ENCODE measurements at regions not wholly inside any gene's neighbourhood (a gene's known extent, or its start where the extent isn't known, plus 50 kb on each side); places are given as distances from the start of the nearest gene placed in this dataset.
A peak's percentile ranks its signal among the peaks of the same experiment; 100 is the strongest.
"Not testable (repeated sequence)": the region's sequence is repeated elsewhere in the genome, so short reads cannot be mapped to it uniquely, and the experiment has no call there.

GRCh38 chr16:13727943-13728342, 192.0 kb upstream of the ERCC4 start:
- H3K4me2 ChIP-seq (ENCODE audit: low read depth, low read length, poor library complexity, severe bottlenecking) = no peak overlapping the region
- H3K9me3 ChIP-seq (ENCODE audit: low read length) = no peaks in the 10 kb centered on the region
- H3K4me1 ChIP-seq (ENCODE audit: low read length) = no peaks in the 10 kb centered on the region
- no peak overlapping the region for H3K9ac ChIP-seq (ENCODE audit: low read length)
- no peak overlapping the region for H2AFZ ChIP-seq (ENCODE audit: low read length)
- no peak overlapping the region for H3K27ac ChIP-seq (ENCODE audit: low read length)
- no peaks in the 10 kb centered on the region for H3K79me2 ChIP-seq (ENCODE audit: low read length)
- H4K20me1 ChIP-seq (ENCODE audit: insufficient read depth, low read depth, low read length) = no peaks in the 10 kb centered on the region
- no peak for DNase-seq
- H3K27me3 ChIP-seq (ENCODE audit: low read length) = no peaks in the 10 kb centered on the region
- no peaks in the 10 kb centered on the region for H3K9me2 ChIP-seq (replicated peaks; ENCODE audit: insufficient read depth, low read length)
- H3K4me3 ChIP-seq (ENCODE audit: low read length) = no peak overlapping the region
- no peaks in the 10 kb centered on the region for H3K36me3 ChIP-seq (ENCODE audit: insufficient read depth, low read length)

GRCh38 chr16:13733561-13733960, 186.4 kb upstream of the ERCC4 start:
- Histone ChIP-seq H2AFZ (ENCODE audit: low read length) (no peak overlapping the region), H3K4me1 (ENCODE audit: low read length) (no peaks in the 10 kb centered on the region), H3K4me3 (ENCODE audit: low read length) (no peak overlapping the region), H3K9me2 (replicated peaks; ENCODE audit: insufficient read depth, low read length) (no peaks in the 10 kb centered on the region), H3K9ac (ENCODE audit: low read length) (no peak overlapping the region), H4K20me1 (ENCODE audit: insufficient read depth, low read depth, low read length) (no peaks in the 10 kb centered on the region), H3K4me2 (ENCODE audit: low read depth, low read length, poor library complexity, severe bottlenecking) (no peak overlapping the region), H3K27me3 (ENCODE audit: low read length) (no peaks in the 10 kb centered on the region), H3K27ac (ENCODE audit: low read length) (no peak overlapping the region), H3K9me3 (ENCODE audit: low read length) (no peaks in the 10 kb centered on the region), H3K36me3 (ENCODE audit: insufficient read depth, low read length) (no peaks in the 10 kb centered on the region), H3K79me2 (ENCODE audit: low read length) (no peaks in the 10 kb centered on the region)
- DNase-seq = peak; percentile 14

GRCh38 chr16:13739621-13740373, 180.2 kb upstream of the ERCC4 start:
- not testable (repeated sequence) for H3K27me3 ChIP-seq (ENCODE audit: low read length); H2AFZ ChIP-seq (ENCODE audit: low read length)

GRCh38 chr16:13742928-13743327, 177.0 kb upstream of the ERCC4 start:
- Histone ChIP-seq H3K9me3 (ENCODE audit: low read length) (peaks cover 5% of the 10 kb centered on the region), H3K4me3 (ENCODE audit: low read length) (no peak overlapping the region), H3K9me2 (replicated peaks; ENCODE audit: insufficient read depth, low read length) (no peaks in the 10 kb centered on the region), H3K4me1 (ENCODE audit: low read length) (no peaks in the 10 kb centered on the region), H3K4me2 (ENCODE audit: low read depth, low read length, poor library complexity, severe bottlenecking) (no peak overlapping the region), H4K20me1 (ENCODE audit: insufficient read depth, low read depth, low read length) (no peaks in the 10 kb centered on the region), H3K27me3 (ENCODE audit: low read length) (no peaks in the 10 kb centered on the region), H3K27ac (ENCODE audit: low read length) (no peak overlapping the region), H3K9ac (ENCODE audit: low read length) (no peak overlapping the region), H3K36me3 (ENCODE audit: insufficient read depth, low read length) (no peaks in the 10 kb centered on the region), H3K79me2 (ENCODE audit: low read length) (no peaks in the 10 kb centered on the region), H2AFZ (ENCODE audit: low read length) (no peak overlapping the region)
- DNase-seq = no peak

More at GRCh38 chr16:13739621-13740373, 180.2 kb upstream of the ERCC4 start:
- peak; percentile 20 for DNase-seq
- not testable (repeated sequence) for H3K9me3 ChIP-seq (ENCODE audit: low read length); H3K36me3 ChIP-seq (ENCODE audit: insufficient read depth, low read length); H4K20me1 ChIP-seq (ENCODE audit: insufficient read depth, low read depth, low read length); H3K79me2 ChIP-seq (ENCODE audit: low read length); H3K4me2 ChIP-seq (ENCODE audit: low read depth, low read length, poor library complexity, severe bottlenecking); H3K9ac ChIP-seq (ENCODE audit: low read length); H3K27ac ChIP-seq (ENCODE audit: low read length); H3K9me2 ChIP-seq (replicated peaks; ENCODE audit: insufficient read depth, low read length); H3K4me3 ChIP-seq (ENCODE audit: low read length); H3K4me1 ChIP-seq (ENCODE audit: low read length)

- H3K36me3 ChIP-seq (ENCODE audit: insufficient read depth, low read length) = no peaks in the 10 kb centered on the region
- no peak overlapping the region for H3K4me3 ChIP-seq (ENCODE audit: low read length)
- H3K4me1 ChIP-seq (ENCODE audit: low read length) = no peaks in the 10 kb centered on the region
- DNase-seq = no peak
- no peak overlapping the region for H3K27ac ChIP-seq (ENCODE audit: low read length)
- H3K9me3 ChIP-seq (ENCODE audit: low read length) = peaks cover 5% of the 10 kb centered on the region
- H3K9me2 ChIP-seq (replicated peaks; ENCODE audit: insufficient read depth, low read length) = no peaks in the 10 kb centered on the region
- H2AFZ ChIP-seq (ENCODE audit: low read length) = no peak overlapping the region
- H3K9ac ChIP-seq (ENCODE audit: low read length) = no peak overlapping the region
- no peaks in the 10 kb centered on the region for H4K20me1 ChIP-seq (ENCODE audit: insufficient read depth, low read depth, low read length)
- no peak overlapping the region for H3K4me2 ChIP-seq (ENCODE audit: low read depth, low read length, poor library complexity, severe bottlenecking)
- no peaks in the 10 kb centered on the region for H3K79me2 ChIP-seq (ENCODE audit: low read length)
- no peaks in the 10 kb centered on the region for H3K27me3 ChIP-seq (ENCODE audit: low read length)
Observed at GRCh38 chr16:13743571-13743970, 176.4 kb upstream of the ERCC4 start.

GRCh38 chr16:13756411-13757140, 163.4 kb upstream of the ERCC4 start:
- Histone ChIP-seq H3K9me2 (replicated peaks; ENCODE audit: insufficient read depth, low read length) (no peaks in the 10 kb centered on the region), H3K4me3 (ENCODE audit: low read length) (no peak overlapping the region), H3K9me3 (ENCODE audit: low read length) (no peaks in the 10 kb centered on the region), H3K27me3 (ENCODE audit: low read length) (no peaks in the 10 kb centered on the region), H3K9ac (ENCODE audit: low read length) (no peak overlapping the region), H3K27ac (ENCODE audit: low read length) (no peak overlapping the region), H2AFZ (ENCODE audit: low read length) (no peak overlapping the region), H3K79me2 (ENCODE audit: low read length) (no peaks in the 10 kb centered on the region), H3K36me3 (ENCODE audit: insufficient read depth, low read length) (no peaks in the 10 kb centered on the region), H3K4me2 (ENCODE audit: low read depth, low read length, poor library complexity, severe bottlenecking) (no peak overlapping the region), H4K20me1 (ENCODE audit: insufficient read depth, low read depth, low read length) (no peaks in the 10 kb centered on the region), H3K4me1 (ENCODE audit: low read length) (no peaks in the 10 kb centered on the region)
- peak; percentile 1 for DNase-seq

- no peaks in the 10 kb centered on the region for H3K9me2 ChIP-seq (replicated peaks; ENCODE audit: insufficient read depth, low read length)
- H3K27me3 ChIP-seq (ENCODE audit: low read length) = no peaks in the 10 kb centered on the region
- H2AFZ ChIP-seq (ENCODE audit: low read length) = no peak overlapping the region
- no peak overlapping the region for H3K4me2 ChIP-seq (ENCODE audit: low read depth, low read length, poor library complexity, severe bottlenecking)
- no peak overlapping the region for H3K27ac ChIP-seq (ENCODE audit: low read length)
- H3K9ac ChIP-seq (ENCODE audit: low read length) = no peak overlapping the region
- H4K20me1 ChIP-seq (ENCODE audit: insufficient read depth, low read depth, low read length) = no peaks in the 10 kb centered on the region
- H3K9me3 ChIP-seq (ENCODE audit: low read length) = no peaks in the 10 kb centered on the region
- H3K4me3 ChIP-seq (ENCODE audit: low read length) = no peak overlapping the region
- H3K79me2 ChIP-seq (ENCODE audit: low read length) = no peaks in the 10 kb centered on the region
- peaks cover 5% of the 10 kb centered on the region for H3K4me1 ChIP-seq (ENCODE audit: low read length)
- H3K36me3 ChIP-seq (ENCODE audit: insufficient read depth, low read length) = no peaks in the 10 kb centered on the region
- no peak for DNase-seq
Observed at GRCh38 chr16:13766334-13766733, 153.6 kb upstream of the ERCC4 start.

DNA sequence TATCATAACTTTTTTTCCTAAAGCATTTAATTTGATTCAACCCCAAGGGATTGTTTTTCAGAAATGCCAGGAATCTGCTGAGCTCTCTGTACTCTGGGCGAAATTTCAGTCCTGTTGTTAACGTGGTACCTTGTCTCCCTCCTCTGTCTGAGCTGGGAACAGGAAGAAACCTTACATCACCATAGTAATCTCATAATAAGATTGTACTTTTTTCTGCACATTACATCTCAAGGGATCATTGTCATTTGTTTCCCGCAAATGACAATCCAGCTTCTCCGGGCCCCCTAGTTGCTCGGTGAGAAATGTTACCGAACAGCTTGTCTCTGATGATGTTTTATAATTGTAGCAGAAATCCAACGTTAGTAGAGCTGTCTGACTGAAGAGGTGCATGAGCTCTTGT, 152.7 kb upstream of the ERCC4 start:
- H2AFZ ChIP-seq (ENCODE audit: low read length) = no peak overlapping the region
- H3K4me1 ChIP-seq (ENCODE audit: low read length) = peaks cover 5% of the 10 kb centered on the region
- no peak overlapping the region for H3K4me3 ChIP-seq (ENCODE audit: low read length)
- no peak overlapping the region for H3K9ac ChIP-seq (ENCODE audit: low read length)
- H3K36me3 ChIP-seq (ENCODE audit: insufficient read depth, low read length) = no peaks in the 10 kb centered on the region
- H3K79me2 ChIP-seq (ENCODE audit: low read length) = no peaks in the 10 kb centered on the region
- no peaks in the 10 kb centered on the region for H3K9me2 ChIP-seq (replicated peaks; ENCODE audit: insufficient read depth, low read length)
- H4K20me1 ChIP-seq (ENCODE audit: insufficient read depth, low read depth, low read length) = no peaks in the 10 kb centered on the region
- peak; percentile 48 for DNase-seq
- no peak overlapping the region for H3K27ac ChIP-seq (ENCODE audit: low read length)
- H3K4me2 ChIP-seq (ENCODE audit: low read depth, low read length, poor library complexity, severe bottlenecking) = no peak overlapping the region
- H3K9me3 ChIP-seq (ENCODE audit: low read length) = no peaks in the 10 kb centered on the region
- H3K27me3 ChIP-seq (ENCODE audit: low read length) = no peaks in the 10 kb centered on the region
